Endothelial cell of umbilical vein (primary cell): ENCODE measurements at regions not wholly inside any gene's neighbourhood (a gene's known extent, or its start where the extent isn't known, plus 50 kb on each side); places are given as distances from the start of the nearest gene placed in this dataset.

Experiments
- BruUV-seq: library from RNA; stranded (reverse); fragments of 400-500 nt; replicated peaks from 2 replicates; lab custom pipeline; 2021; lab: Mats Ljungman, UMichigan
- CTCF ChIA-PET: fragments of 300-600, 350-600 bp; sonication (Branson Sonifier 250); formaldehyde crosslinking; loops from one replicate; lab custom pipeline; 2021; ENCODE audit warnings: antibody characterized with exemption, inconsistent platforms; lab: Charles Lee
- POLR2A ChIA-PET: fragments of 300-600, 350-600 bp; sonication (Branson Sonifier 250); formaldehyde crosslinking; loops from one replicate; lab custom pipeline; 2021; ENCODE audit warnings: antibody characterized with exemption, inconsistent platforms; lab: Charles Lee
- DNase-seq: peaks from one replicate; pipeline ENCODE4 v3.0.0-alpha.2; 2011; ENCODE audit warnings: low read depth, low spot score
- FAIRE-seq: peaks from 2 replicates; lab custom pipeline; 2011; peaks lifted over from hg19 to GRCh38; lab: Jason Lieb, UNC
- H2AFZ ChIP-seq: 2 replicates; pipeline ENCODE4 v1.6.0; 2012; ENCODE audit warnings: low read depth, low read length, control low read depth, inconsistent platforms
- H3K27ac ChIP-seq: 2 replicates; pipeline ENCODE4 v1.5.1; 2011; ENCODE audit warnings: low read depth, mild to moderate bottlenecking, control low read depth, low read length, moderate library complexity; ENCODE audit not compliant: insufficient read depth
- H3K27me3 ChIP-seq, 2 experiments: 2 replicates each; pipeline versions ENCODE4 v1.6.0 to v1.6.1; 2011; ENCODE audit warnings: low read length in 2 of 2, mixed read lengths in 1 of 2; ENCODE audit not compliant: control insufficient read depth in 2 of 2, insufficient read depth in 2 of 2
- H3K36me3 ChIP-seq, 2 experiments: 2 replicates in 1 of 2; 3 replicates in 1 of 2; pipeline ENCODE4 v1.5.1; 2011; ENCODE audit warnings: low read length in 2 of 2, mild to moderate bottlenecking in 1 of 2, moderate library complexity in 1 of 2; ENCODE audit not compliant: control insufficient read depth in 2 of 2, insufficient read depth in 2 of 2; ENCODE audit errors: extremely low read depth in 1 of 2
- H3K4me1 ChIP-seq: 3 replicates; pipeline ENCODE4 v1.5.1; 2011; ENCODE audit warnings: mild to moderate bottlenecking, low read length; ENCODE audit not compliant: control insufficient read depth, insufficient read depth; ENCODE audit errors: extremely low read depth
- H3K4me2 ChIP-seq: 2 replicates; pipeline ENCODE4 v1.6.1; 2011; ENCODE audit warnings: low read length, control low read depth, mixed read lengths; ENCODE audit not compliant: insufficient read depth
- H3K4me3 ChIP-seq, 3 experiments: fragments of 200-600 bp in 1 of 3; sonication (generic), shearing (Covaris generic) in 1 of 3; replicated peaks in 1 of 3; 2 replicates each; pipeline ENCODE4 v1.5.1; 2011 to 2016; ENCODE audit warnings: control low read depth in 3 of 3, low read length in 3 of 3, mild to moderate bottlenecking in 2 of 3, inconsistent platforms in 1 of 3, low read depth in 1 of 3, moderate library complexity in 1 of 3; ENCODE audit not compliant: insufficient read depth in 1 of 3
- H3K79me2 ChIP-seq: 2 replicates; pipeline ENCODE4 v1.6.0; 2012; ENCODE audit warnings: low read length, inconsistent platforms; ENCODE audit not compliant: control insufficient read depth, insufficient read depth
- H3K9ac ChIP-seq: replicated peaks from 2 replicates; pipeline ENCODE3; 2011; ENCODE audit warnings: low read length, control low read depth; ENCODE audit not compliant: insufficient read depth; ENCODE audit errors: extremely low read depth
- H3K9me1 ChIP-seq: replicated peaks from 3 replicates; pipeline ENCODE4 v1.6.0; 2011; ENCODE audit warnings: mild to moderate bottlenecking, low read length; ENCODE audit not compliant: control insufficient read depth, insufficient read depth; ENCODE audit errors: extremely low read depth
- H3K9me3 ChIP-seq: replicated peaks from 2 replicates; pipeline ENCODE4 v1.5.1; 2012; ENCODE audit warnings: low read length, inconsistent platforms; ENCODE audit not compliant: control insufficient read depth, insufficient read depth
- H4K20me1 ChIP-seq: replicated peaks from 2 replicates; pipeline ENCODE3; 2011; ENCODE audit warnings: mild to moderate bottlenecking, low read length; ENCODE audit not compliant: control insufficient read depth, insufficient read depth; ENCODE audit errors: extremely low read depth
- EZH2 ChIP-seq: IDR thresholded peaks from 2 replicates; pipeline ENCODE4 v1.6.1; 2012; ENCODE audit warnings: borderline replicate concordance, low read depth, mild to moderate bottlenecking, moderate library complexity, low read length, inconsistent platforms; ENCODE audit not compliant: severe bottlenecking
- FOS ChIP-seq: IDR thresholded peaks from 2 replicates; pipeline ENCODE4 v1.6.1; 2011; ENCODE audit warnings: mild to moderate bottlenecking, low read length, moderate library complexity, borderline replicate concordance; ENCODE audit not compliant: insufficient read depth
- GATA2 ChIP-seq: IDR thresholded peaks from 2 replicates; pipeline ENCODE4 v1.7.0; 2011; ENCODE audit warnings: low read depth, mild to moderate bottlenecking, moderate library complexity, mixed read lengths, low read length; ENCODE audit not compliant: insufficient read length, insufficient read depth
- JUN ChIP-seq: IDR thresholded peaks from 2 replicates; pipeline ENCODE4 v1.6.1; 2011; ENCODE audit warnings: borderline replicate concordance, low read depth; ENCODE audit not compliant: insufficient read length, insufficient read depth
- MYC ChIP-seq: IDR thresholded peaks from one replicate; pipeline ENCODE4 v1.6.1; 2011; ENCODE audit warnings: mild to moderate bottlenecking, low read depth, low read length
- POLR2A ChIP-seq: IDR thresholded peaks from 2 replicates; pipeline ENCODE4 v1.6.1; 2012; ENCODE audit warnings: low read depth, mild to moderate bottlenecking, control low read depth, low read length
- POLR2AphosphoS5 ChIP-seq: IDR thresholded peaks from 2 replicates; pipeline ENCODE4 v1.6.1; 2012; ENCODE audit warnings: low read depth, mild to moderate bottlenecking, control low read depth, low read length, moderate library complexity; ENCODE audit not compliant: insufficient read depth
- dilution Hi-C: fragments of 300-500 bp; cut with MboI; formaldehyde crosslinking; loops from one replicate; pipeline ENCODE4 v1.15.0; 2019; ENCODE audit warnings: low sequenced_read_pairs; ENCODE audit not compliant: extremely low pct_ligation_motif_present
- intact Hi-C: fragments of 100-400 bp; cut with micrococcal nuclease; formaldehyde crosslinking; loops from one replicate; pipeline ENCODE4 v1.10.0; 2022
- TF ChIP-seq, protein P1 (sequence below): IDR thresholded peaks from 2 replicates; pipeline ENCODE4 v1.6.1; 2011; ENCODE audit not compliant: insufficient read depth, insufficient read length
- TF ChIP-seq, protein P2 (sequence below), 2 donors: IDR thresholded peaks; 1 replicate in 1 of 2; 2 replicates in 1 of 2; pipeline ENCODE4 v1.5.1; 2011; ENCODE audit warnings: low read length in 2 of 2, mild to moderate bottlenecking in 2 of 2, moderate library complexity in 2 of 2, control low read depth in 1 of 2, inconsistent platforms in 1 of 2, low read depth in 1 of 2; ENCODE audit not compliant: insufficient read depth in 1 of 2; ENCODE audit errors: extremely low read depth in 1 of 2

DNA sequence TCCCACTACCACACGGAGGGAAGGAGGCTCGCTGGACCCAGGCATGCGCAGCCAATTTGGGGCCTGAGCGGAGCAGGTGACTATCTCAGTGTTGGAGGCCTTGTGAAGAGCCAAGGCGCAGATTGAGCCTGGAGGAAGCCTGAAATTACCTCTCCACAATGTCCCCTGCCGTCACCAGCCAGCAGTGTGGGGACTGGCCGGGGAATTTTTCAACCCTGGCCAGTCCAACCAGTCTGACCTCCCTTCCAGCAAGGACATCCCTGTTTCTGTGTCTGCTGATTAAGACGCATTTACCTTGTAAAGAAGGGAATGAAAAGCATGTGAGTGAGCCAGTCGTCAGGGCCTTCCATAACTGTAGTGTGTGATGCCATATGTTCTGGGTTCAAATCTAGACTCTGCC, 198.1 kb upstream of the IRX3 start:
- Histone ChIP-seq H3K27me3 (no peaks in the 10 kb centered on the region), H3K9me1 (no peaks in the 10 kb centered on the region), H4K20me1 (no peaks in the 10 kb centered on the region), H3K36me3 (no peaks in the 10 kb centered on the region), H3K27ac (no peak overlapping the region), H3K79me2 (no peaks in the 10 kb centered on the region), H3K9me3 (no peaks in the 10 kb centered on the region), H3K4me1 (no peaks in the 10 kb centered on the region), H3K9ac (no peak overlapping the region), H3K4me3 (no peak overlapping the region), H2AFZ (no peak overlapping the region), H3K4me2 (no peak overlapping the region)
- DNase-seq (no peak), FAIRE-seq (no peak)
- intact Hi-C loops = no loop called here
- dilution Hi-C loops = no loop called here
- no TSS peak for BruUV-seq
- POLR2A ChIA-PET = no interaction called here
- CTCF ChIA-PET = no interaction called here
- TF ChIP-seq, protein P1, sequence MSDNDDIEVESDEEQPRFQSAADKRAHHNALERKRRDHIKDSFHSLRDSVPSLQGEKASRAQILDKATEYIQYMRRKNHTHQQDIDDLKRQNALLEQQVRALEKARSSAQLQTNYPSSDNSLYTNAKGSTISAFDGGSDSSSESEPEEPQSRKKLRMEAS = no peak
- TF ChIP-seq MYC (no peak), POLR2A (no peak), JUN (no peak), EZH2 (no peak), FOS (no peak), GATA2 (no peak), POLR2AphosphoS5 (no peak)
- TF ChIP-seq, protein P2, sequence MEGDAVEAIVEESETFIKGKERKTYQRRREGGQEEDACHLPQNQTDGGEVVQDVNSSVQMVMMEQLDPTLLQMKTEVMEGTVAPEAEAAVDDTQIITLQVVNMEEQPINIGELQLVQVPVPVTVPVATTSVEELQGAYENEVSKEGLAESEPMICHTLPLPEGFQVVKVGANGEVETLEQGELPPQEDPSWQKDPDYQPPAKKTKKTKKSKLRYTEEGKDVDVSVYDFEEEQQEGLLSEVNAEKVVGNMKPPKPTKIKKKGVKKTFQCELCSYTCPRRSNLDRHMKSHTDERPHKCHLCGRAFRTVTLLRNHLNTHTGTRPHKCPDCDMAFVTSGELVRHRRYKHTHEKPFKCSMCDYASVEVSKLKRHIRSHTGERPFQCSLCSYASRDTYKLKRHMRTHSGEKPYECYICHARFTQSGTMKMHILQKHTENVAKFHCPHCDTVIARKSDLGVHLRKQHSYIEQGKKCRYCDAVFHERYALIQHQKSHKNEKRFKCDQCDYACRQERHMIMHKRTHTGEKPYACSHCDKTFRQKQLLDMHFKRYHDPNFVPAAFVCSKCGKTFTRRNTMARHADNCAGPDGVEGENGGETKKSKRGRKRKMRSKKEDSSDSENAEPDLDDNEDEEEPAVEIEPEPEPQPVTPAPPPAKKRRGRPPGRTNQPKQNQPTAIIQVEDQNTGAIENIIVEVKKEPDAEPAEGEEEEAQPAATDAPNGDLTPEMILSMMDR (IDR thresholded peaks at IDR 0.05; ENCODE audit: extremely low read depth in 1 of 2, insufficient read depth in 1 of 2, low read depth in 1 of 2, low read length in 2 of 2) = no peak
